ENCODE measurements at regions not wholly inside any gene's neighbourhood (a gene's known extent, or its start where the extent isn't known, plus 50 kb on each side); places are given as distances from the start of the nearest gene placed in this dataset.

DNA sequence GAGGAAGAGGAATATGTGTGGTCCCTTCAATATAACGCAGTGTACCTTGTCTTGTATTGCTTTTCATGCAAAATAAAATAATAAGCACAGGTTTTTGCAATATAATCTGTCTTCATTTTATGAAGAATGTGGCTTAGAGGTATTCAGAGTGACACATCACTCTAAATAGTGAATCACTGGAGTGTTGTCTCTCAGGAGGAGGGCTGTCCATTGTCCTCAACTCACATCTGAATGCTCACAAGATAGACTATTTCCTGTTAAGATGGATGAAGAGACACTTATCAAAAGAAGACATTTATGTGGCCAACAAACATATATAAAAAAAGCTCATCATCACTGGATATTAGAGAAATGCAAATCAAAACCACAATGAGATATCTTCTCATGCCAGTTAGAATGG, 1147.5 kb upstream of the C9orf72 start:
- ATAC-seq (ENCODE audit: low FRiP score) (no peak), DNase-seq (ENCODE audit: low spot score) (no peak)
- TF ChIP-seq, protein P1, sequence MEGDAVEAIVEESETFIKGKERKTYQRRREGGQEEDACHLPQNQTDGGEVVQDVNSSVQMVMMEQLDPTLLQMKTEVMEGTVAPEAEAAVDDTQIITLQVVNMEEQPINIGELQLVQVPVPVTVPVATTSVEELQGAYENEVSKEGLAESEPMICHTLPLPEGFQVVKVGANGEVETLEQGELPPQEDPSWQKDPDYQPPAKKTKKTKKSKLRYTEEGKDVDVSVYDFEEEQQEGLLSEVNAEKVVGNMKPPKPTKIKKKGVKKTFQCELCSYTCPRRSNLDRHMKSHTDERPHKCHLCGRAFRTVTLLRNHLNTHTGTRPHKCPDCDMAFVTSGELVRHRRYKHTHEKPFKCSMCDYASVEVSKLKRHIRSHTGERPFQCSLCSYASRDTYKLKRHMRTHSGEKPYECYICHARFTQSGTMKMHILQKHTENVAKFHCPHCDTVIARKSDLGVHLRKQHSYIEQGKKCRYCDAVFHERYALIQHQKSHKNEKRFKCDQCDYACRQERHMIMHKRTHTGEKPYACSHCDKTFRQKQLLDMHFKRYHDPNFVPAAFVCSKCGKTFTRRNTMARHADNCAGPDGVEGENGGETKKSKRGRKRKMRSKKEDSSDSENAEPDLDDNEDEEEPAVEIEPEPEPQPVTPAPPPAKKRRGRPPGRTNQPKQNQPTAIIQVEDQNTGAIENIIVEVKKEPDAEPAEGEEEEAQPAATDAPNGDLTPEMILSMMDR (IDR thresholded peaks at IDR 0.05), result no peak

DNA sequence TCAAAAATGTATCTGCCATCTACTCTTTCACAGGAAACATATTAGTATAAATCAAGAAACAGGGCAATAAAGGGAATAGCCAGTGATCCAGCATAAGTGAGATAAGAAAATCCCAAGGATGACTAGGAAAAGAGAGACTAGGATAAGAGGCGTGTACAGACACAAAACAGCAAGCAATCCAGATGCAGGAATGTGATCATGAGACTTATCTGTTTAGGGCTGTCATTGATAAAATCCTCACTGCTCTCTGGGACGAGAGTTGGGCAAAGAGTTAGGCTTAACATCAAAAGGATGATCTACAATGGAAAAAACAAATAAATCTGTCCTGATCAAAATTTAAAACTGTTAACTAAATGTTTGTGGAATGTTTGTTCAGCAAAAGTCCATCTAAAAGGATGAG, 1156.8 kb upstream of the C9orf72 start:
- TF ChIP-seq, protein P1 (IDR thresholded peaks at IDR 0.05), result no peak
- ATAC-seq (ENCODE audit: low FRiP score) (no peak), DNase-seq (ENCODE audit: low spot score) (no peak)

DNA sequence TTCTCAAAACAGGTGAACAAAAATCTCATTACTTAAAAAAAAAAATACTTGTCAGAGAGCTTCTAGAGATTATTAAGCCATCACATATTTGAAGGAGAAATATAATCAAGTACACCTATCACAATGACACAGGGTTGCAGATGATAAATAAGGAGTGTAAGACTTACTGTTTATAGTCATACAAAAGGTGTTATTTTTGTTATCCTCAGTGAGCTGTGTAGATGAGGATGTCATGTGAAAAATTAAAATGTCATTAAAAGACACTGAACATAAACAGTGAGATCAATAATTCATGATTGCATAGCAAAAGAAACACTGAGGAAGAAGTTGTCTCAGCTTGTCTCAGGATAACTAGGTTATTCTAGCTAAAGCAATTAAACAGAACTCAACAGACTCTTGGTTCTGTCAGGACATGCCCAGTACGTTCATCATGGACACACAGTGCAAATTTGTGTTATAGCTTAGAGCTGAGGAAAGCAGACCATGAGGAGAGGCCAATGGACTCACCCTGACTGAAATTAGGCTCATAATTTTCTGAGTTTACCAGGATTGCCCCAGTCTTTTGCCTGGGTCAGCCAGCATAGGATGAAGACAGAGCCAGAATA, 1162.6 kb upstream of the C9orf72 start:
- DNase-seq (ENCODE audit: low spot score) (no peak), ATAC-seq (ENCODE audit: low FRiP score) (no peak)
- TF ChIP-seq, protein P1 (IDR thresholded peaks at IDR 0.05), result no peak

DNA sequence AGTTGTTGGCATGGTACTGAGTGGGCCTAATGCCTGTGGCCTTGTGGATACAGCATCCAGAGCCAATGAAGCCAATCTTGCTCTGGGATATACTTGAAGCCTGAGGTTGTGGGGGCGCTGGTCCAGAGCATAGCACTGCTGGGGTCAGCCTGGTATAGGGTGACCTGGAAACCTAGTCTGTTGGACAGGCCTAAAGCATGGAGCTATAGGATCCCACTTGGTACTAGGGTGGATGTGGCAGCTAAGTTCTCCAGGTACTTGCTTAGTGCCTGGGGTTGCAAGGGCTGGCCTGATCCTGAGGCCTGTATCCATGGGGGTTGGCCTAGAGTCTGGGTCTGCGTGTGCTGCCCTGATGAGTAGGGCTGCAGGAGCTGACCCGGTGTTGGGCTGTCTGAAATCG, 1168.2 kb upstream of the C9orf72 start:
- no peak for DNase-seq (ENCODE audit: low spot score)
- TF ChIP-seq, protein P1 (IDR thresholded peaks at IDR 0.05), result no peak
- ATAC-seq (ENCODE audit: low FRiP score), result no peak

DNA sequence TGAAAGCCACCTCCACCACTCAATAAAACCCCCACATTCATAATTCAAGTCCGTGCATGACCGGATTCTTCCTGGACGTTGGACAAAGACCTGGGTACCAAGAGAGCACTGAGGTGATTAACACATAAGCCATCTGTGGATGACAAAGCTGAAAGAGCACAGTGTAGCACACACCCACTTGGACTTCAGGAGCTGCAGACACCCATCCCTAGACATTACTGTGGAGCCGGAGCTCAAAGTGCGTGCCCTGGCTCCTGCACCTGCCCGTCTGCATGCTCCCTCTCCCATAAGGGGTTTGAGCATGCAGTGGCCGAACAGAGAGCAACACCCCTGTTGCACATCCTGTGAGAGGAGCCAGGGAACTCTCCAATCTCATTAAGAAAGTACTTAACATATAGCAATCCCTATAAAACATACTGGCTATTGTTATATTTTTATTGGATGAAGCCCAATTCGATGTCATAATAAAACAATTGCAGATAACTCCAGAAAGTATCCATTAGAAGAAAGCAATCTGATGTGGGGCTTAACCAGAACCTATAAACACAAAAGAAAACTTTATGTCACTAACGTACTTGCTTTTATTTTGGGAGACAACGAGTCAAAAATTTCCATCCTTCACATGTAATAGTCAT, 1174.2 kb upstream of the C9orf72 start:
- ATAC-seq (ENCODE audit: low FRiP score), result no peak

DNA sequence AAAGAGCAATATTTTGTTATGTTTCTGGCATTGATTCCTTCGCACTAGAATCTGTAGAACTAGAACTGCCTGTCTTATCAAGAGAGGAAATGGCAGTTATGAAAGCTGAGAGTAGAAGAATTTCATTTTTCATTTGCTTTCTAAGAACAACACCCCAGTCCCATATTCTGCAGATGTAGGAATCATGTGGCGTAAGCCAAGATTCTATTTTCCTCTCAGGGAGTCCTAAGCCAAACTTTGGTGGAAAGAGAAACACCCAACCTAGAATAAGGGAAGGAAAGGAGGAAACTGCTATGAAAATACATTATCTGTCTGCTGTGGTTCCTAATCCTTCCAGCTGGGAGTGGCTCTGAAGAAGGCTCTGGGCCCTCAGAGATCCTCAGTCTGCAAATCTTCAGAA, 1176.9 kb upstream of the C9orf72 start:
- DNase-seq (ENCODE audit: low spot score), result no peak
- TF ChIP-seq, protein P1 (IDR thresholded peaks at IDR 0.05), result no peak
- ATAC-seq (ENCODE audit: low FRiP score), result no peak

More for the DNA sequence above, 1174.2 kb upstream of the C9orf72 start:
- TF ChIP-seq, protein P1 (IDR thresholded peaks at IDR 0.05), result no peak
- no peak for DNase-seq (ENCODE audit: low spot score)

DNA sequence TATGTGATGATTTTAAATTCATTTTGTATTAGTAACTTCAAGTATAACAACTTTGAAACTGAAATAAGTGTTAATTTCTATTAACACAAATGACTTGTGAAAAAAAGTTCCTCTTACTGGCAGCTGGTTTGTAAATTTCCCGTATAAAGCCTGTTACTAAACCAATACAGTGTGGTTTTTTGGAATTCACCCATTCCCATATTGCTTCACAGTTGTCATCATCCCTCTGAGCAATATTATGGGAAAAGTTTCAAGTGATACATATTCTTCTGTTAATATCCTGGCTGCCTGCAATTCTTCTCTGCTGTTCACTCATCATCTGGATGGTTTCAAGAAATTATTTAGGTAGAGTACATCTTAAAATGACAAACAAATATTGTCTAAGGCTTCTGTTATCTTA, 1185.1 kb upstream of the C9orf72 start:
- TF ChIP-seq, protein P1 (IDR thresholded peaks at IDR 0.05), result no peak
- ATAC-seq (ENCODE audit: low FRiP score) (no peak), DNase-seq (ENCODE audit: low spot score) (no peak)
